Lung (tissue), 11 donors: ENCODE measurements at regions not wholly inside any gene's neighbourhood (a gene's known extent, or its start where the extent isn't known, plus 50 kb on each side); places are given as distances from the start of the nearest gene placed in this dataset.

Experiments used
- ATAC-seq: fragments of 200-7000 bp; cut with Tn5 transposase; one replicate; pipeline ENCODE4 v1.9.1; 2020; ENCODE audit warnings: moderate number of reproducible peaks; ENCODE audit not compliant: insufficient read depth, low FRiP score
- DNase-seq, 3 donors: peaks; one replicate each; pipeline ENCODE4 v3.0.0-alpha.2; 2013 to 2017
- H3K27ac ChIP-seq, 2 donors: one replicate each; pipeline ENCODE4 v1.5.1; 2013; ENCODE audit warnings: mild to moderate bottlenecking in 2 of 2, moderate library complexity in 2 of 2, control low read depth in 1 of 2, inconsistent platforms in 1 of 2, low read depth in 1 of 2, low read length in 1 of 2
- H3K27me3 ChIP-seq, 3 donors: one replicate each; pipeline ENCODE4 v1.5.1; 2013; ENCODE audit warnings: low read length in 2 of 3; ENCODE audit not compliant: control insufficient read depth in 3 of 3, insufficient read depth in 3 of 3
- H3K36me3 ChIP-seq, 4 donors: one replicate each; pipeline ENCODE4 v1.5.1; 2013; ENCODE audit warnings: low read length in 4 of 4, mild to moderate bottlenecking in 1 of 4, moderate library complexity in 1 of 4; ENCODE audit not compliant: control insufficient read depth in 4 of 4, insufficient read depth in 4 of 4
- H3K4me1 ChIP-seq, 5 donors: one replicate each; pipeline ENCODE4 v1.5.1; 2013; ENCODE audit warnings: low read length in 5 of 5, mild to moderate bottlenecking in 2 of 5, moderate library complexity in 1 of 5; ENCODE audit not compliant: control insufficient read depth in 5 of 5, insufficient read depth in 5 of 5
- H3K4me3 ChIP-seq: one replicate; pipeline ENCODE4 v1.5.1; 2013; ENCODE audit warnings: mild to moderate bottlenecking, control low read depth, moderate library complexity
- H3K9ac ChIP-seq, 2 donors: one replicate each; pipeline ENCODE4 v1.5.1; 2013; ENCODE audit warnings: low read length in 2 of 2, control low read depth in 1 of 2; ENCODE audit not compliant: insufficient read depth in 1 of 2
- H3K9me3 ChIP-seq, 4 donors: one replicate each; pipeline ENCODE4 v1.5.1; 2013; ENCODE audit warnings: low read length in 3 of 4, mild to moderate bottlenecking in 1 of 4, moderate library complexity in 1 of 4; ENCODE audit not compliant: control insufficient read depth in 4 of 4, insufficient read depth in 3 of 4
- CTCF ChIP-seq: IDR thresholded peaks from 2 replicates; pipeline ENCODE4 v1.5.1; 2012; ENCODE audit warnings: mild to moderate bottlenecking; ENCODE audit errors: control extremely low read depth, extremely low read depth
- WGBS, 2 donors: extraction: QIAGEN DNeasy Blood & Tissue Kit; methylation state at CpG; one replicate each; pipeline ENCODE4 v1.1.7; 2013; 5-methylcytosine and 5-hydroxymethylcytosine counted together
- donor health status: control.
- donor health status: control.
- donor health status: Bipolar disorder and iron deficiency.
- donor health status: healthy.
- donor health status: DM: yes; HTN: yes; CAD: no.

- H3K9ac ChIP-seq: no peak overlapping the region
- ATAC-seq (no peak), DNase-seq (no peak)
- 97 to 100% methylated on average over 1 of the region's 1 CpG for WGBS, 2 donors
- no peaks in the 10 kb centered on the region for H3K27me3 ChIP-seq
- no peaks in the 10 kb centered on the region for H3K9me3 ChIP-seq
- H3K4me3 ChIP-seq: no peak overlapping the region
- H3K36me3 ChIP-seq: no peaks in the 10 kb centered on the region
- H3K4me1 ChIP-seq: peaks cover 0 to 3% (median 0%) of the 10 kb centered on the region in 5 donors
- no peak for TF ChIP-seq CTCF
- H3K27ac ChIP-seq: no peak overlapping the region
Measured at GRCh38 chr1:168394858-168395257, 114.2 kb downstream of the TBX19 start.

GRCh38 chr1:168392958-168393549 lies 112.4 kb downstream of the TBX19 start:
- Histone ChIP-seq H3K27ac (no peak overlapping the region), H3K9me3 (no peaks in the 10 kb centered on the region), H3K36me3 (no peaks in the 10 kb centered on the region), H3K4me3 (no peak overlapping the region), H3K9ac (no peak overlapping the region), H3K4me1 (peaks cover 0 to 3% (median 0%) of the 10 kb centered on the region in 5 donors), H3K27me3 (no peaks in the 10 kb centered on the region)
- no peak for ATAC-seq
- TF ChIP-seq CTCF: no peak
- 67 to 69% methylated on average over 5 of the region's 5 CpGs for WGBS, 2 donors
- DNase-seq: peak in 1 of 3 donors; percentile 6

GRCh38 chr1:168391851-168392681 lies 111.4 kb downstream of the TBX19 start:
- H3K4me1 ChIP-seq: peaks cover 0 to 4% (median 0%) of the 10 kb centered on the region in 5 donors
- H3K27me3 ChIP-seq: peaks cover 0 to 4% (median 0%) of the 10 kb centered on the region in 3 donors
- no peak overlapping the region for H3K4me3 ChIP-seq
- no peaks in the 10 kb centered on the region for H3K9me3 ChIP-seq
- no peak for ATAC-seq
- no peak for TF ChIP-seq CTCF
- no peak for DNase-seq
- H3K9ac ChIP-seq: no peak overlapping the region
- 65 to 75% methylated on average over 8 of the region's 8 CpGs for WGBS, 2 donors
- H3K27ac ChIP-seq: no peak overlapping the region
- no peaks in the 10 kb centered on the region for H3K36me3 ChIP-seq
